ENCODE measurements at regions not wholly inside any gene's neighbourhood (a gene's known extent, or its start where the extent isn't known, plus 50 kb on each side); places are given as distances from the start of the nearest gene placed in this dataset.
A peak's percentile ranks its signal among the peaks of the same experiment; 100 is the strongest.

- POLR2A ChIA-PET (ENCODE audit: low non-redundant PET), result no interaction called here
- intact Hi-C loops (cut with micrococcal nuclease; ENCODE audit: unreplicated experiment), result no loop called here
- H3K36me3 ChIP-seq (ENCODE audit: insufficient read depth, low read length, poor library complexity, severe bottlenecking), result no peaks in the 10 kb centered on the region
- no peak overlapping the region for H3K4me3 ChIP-seq (ENCODE audit: low read depth, low read length, poor library complexity, severe bottlenecking)
- no peaks in the 10 kb centered on the region for H3K27me3 ChIP-seq (replicated peaks; ENCODE audit: insufficient read depth, low read depth, low read length, poor library complexity)
- TF ChIP-seq, protein P1, sequence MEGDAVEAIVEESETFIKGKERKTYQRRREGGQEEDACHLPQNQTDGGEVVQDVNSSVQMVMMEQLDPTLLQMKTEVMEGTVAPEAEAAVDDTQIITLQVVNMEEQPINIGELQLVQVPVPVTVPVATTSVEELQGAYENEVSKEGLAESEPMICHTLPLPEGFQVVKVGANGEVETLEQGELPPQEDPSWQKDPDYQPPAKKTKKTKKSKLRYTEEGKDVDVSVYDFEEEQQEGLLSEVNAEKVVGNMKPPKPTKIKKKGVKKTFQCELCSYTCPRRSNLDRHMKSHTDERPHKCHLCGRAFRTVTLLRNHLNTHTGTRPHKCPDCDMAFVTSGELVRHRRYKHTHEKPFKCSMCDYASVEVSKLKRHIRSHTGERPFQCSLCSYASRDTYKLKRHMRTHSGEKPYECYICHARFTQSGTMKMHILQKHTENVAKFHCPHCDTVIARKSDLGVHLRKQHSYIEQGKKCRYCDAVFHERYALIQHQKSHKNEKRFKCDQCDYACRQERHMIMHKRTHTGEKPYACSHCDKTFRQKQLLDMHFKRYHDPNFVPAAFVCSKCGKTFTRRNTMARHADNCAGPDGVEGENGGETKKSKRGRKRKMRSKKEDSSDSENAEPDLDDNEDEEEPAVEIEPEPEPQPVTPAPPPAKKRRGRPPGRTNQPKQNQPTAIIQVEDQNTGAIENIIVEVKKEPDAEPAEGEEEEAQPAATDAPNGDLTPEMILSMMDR (conservative IDR thresholded peaks at IDR 0.05; ENCODE audit: low read depth, low read length), result peak; percentile 68
- no peak for TF ChIP-seq EZH2 (IDR thresholded peaks at IDR 0.05; ENCODE audit: borderline replicate concordance, low read depth, low read length, poor library complexity, severe bottlenecking)
- no TSS peak for BruUV-seq (replicated peaks)
- peak; percentile 37 for DNase-seq (ENCODE audit: low spot score)
- H3K9me3 ChIP-seq (ENCODE audit: low read depth, low read length, poor library complexity, severe bottlenecking), result no peaks in the 10 kb centered on the region
- no peak overlapping the region for H3K27ac ChIP-seq (ENCODE audit: low read depth, low read length, poor library complexity, severe bottlenecking)
- CTCF ChIA-PET, result interaction anchor here (0.6 kb wide), 2 partner anchors 135 to 386 kb away, joined by 3 read pairs; no protein-coding TSS in a partner anchor
- H3K4me1 ChIP-seq (ENCODE audit: insufficient read depth, low read length, poor library complexity, severe bottlenecking), result no peaks in the 10 kb centered on the region
Observed at GRCh38 chr9:93827545-93828330, 127.4 kb downstream of the BARX1 start.

DNA sequence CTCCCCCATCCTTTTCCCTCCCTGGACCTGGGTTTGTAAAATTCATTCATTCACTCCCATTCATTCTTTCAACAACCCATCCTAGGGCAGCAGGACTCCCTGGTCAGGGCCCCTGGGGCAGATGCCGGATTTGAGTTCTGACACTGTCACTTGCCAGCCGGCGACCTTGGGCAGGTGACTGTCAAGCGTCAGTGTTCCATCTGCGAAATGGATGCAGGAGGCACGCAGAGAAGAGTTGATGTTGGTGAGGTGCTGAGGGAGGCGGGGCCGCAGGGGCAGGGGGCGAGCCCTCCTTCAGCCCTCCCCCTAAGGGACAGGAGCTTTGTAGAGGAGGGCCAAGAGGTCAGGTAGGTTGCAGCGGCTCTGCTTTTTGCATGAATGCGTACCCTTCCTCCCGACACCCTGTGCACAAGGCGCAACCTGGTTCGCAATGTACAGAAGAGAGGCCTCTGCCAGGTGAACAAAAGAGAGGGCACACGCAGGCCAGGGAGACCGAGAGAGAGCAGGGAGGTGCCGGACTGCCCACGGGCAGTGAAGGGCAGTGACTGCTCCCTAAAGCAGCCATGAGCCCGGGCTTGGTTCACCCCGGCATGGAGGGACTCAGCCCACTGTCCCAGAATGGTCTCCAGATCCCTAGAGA lies 128.1 kb downstream of the BARX1 start:
- Histone ChIP-seq H3K36me3 (ENCODE audit: insufficient read depth, low read length, poor library complexity, severe bottlenecking) (no peaks in the 10 kb centered on the region), H3K27me3 (replicated peaks; ENCODE audit: insufficient read depth, low read depth, low read length, poor library complexity) (no peaks in the 10 kb centered on the region), H3K4me3 (ENCODE audit: low read depth, low read length, poor library complexity, severe bottlenecking) (no peak overlapping the region), H3K4me1 (ENCODE audit: insufficient read depth, low read length, poor library complexity, severe bottlenecking) (no peaks in the 10 kb centered on the region), H3K9me3 (ENCODE audit: low read depth, low read length, poor library complexity, severe bottlenecking) (no peaks in the 10 kb centered on the region), H3K27ac (ENCODE audit: low read depth, low read length, poor library complexity, severe bottlenecking) (no peak overlapping the region)
- no TSS peak for BruUV-seq (replicated peaks)
- no peak for TF ChIP-seq EZH2 (IDR thresholded peaks at IDR 0.05; ENCODE audit: borderline replicate concordance, low read depth, low read length, poor library complexity, severe bottlenecking)
- CTCF ChIA-PET, result interaction anchor here (0.6 kb wide), 1 partner anchor 135 kb away, joined by 3 read pairs; no protein-coding TSS in a partner anchor
- POLR2A ChIA-PET (ENCODE audit: low non-redundant PET), result no interaction called here
- no peak for DNase-seq (ENCODE audit: low spot score)
- intact Hi-C loops (cut with micrococcal nuclease; ENCODE audit: unreplicated experiment), result no loop called here

GRCh38 chr9:93826209-93826608 lies 128.9 kb downstream of the BARX1 start:
- no peak for DNase-seq (ENCODE audit: low spot score)
- H3K36me3 ChIP-seq (ENCODE audit: insufficient read depth, low read length, poor library complexity, severe bottlenecking), result no peaks in the 10 kb centered on the region
- no peaks in the 10 kb centered on the region for H3K4me1 ChIP-seq (ENCODE audit: insufficient read depth, low read length, poor library complexity, severe bottlenecking)
- H3K4me3 ChIP-seq (ENCODE audit: low read depth, low read length, poor library complexity, severe bottlenecking), result no peak overlapping the region
- POLR2A ChIA-PET (ENCODE audit: low non-redundant PET), result no interaction called here
- no TSS peak for BruUV-seq (replicated peaks)
- CTCF ChIA-PET, result no interaction called here
- H3K9me3 ChIP-seq (ENCODE audit: low read depth, low read length, poor library complexity, severe bottlenecking), result no peaks in the 10 kb centered on the region
- TF ChIP-seq, protein P1 (conservative IDR thresholded peaks at IDR 0.05; ENCODE audit: low read depth, low read length), result 0 out of 2 replicates have a peak, but pooled peaks have one; percentile 16
- TF ChIP-seq EZH2 (IDR thresholded peaks at IDR 0.05; ENCODE audit: borderline replicate concordance, low read depth, low read length, poor library complexity, severe bottlenecking), result no peak
- no peak overlapping the region for H3K27ac ChIP-seq (ENCODE audit: low read depth, low read length, poor library complexity, severe bottlenecking)
- intact Hi-C loops (cut with micrococcal nuclease; ENCODE audit: unreplicated experiment), result no loop called here
- H3K27me3 ChIP-seq (replicated peaks; ENCODE audit: insufficient read depth, low read depth, low read length, poor library complexity), result no peaks in the 10 kb centered on the region

Measured in A673 (cell line).